PFSK-1 (cell line): ENCODE measurements at regions not wholly inside any gene's neighbourhood (a gene's known extent, or its start where the extent isn't known, plus 50 kb on each side); places are given as distances from the start of the nearest gene placed in this dataset.

Source experiments
- SIN3A ChIP-seq: IDR thresholded peaks from 2 replicates; pipeline ENCODE4 v1.6.1; 2012; ENCODE audit warnings: mild to moderate bottlenecking, low read length, moderate library complexity, borderline replicate concordance; ENCODE audit not compliant: insufficient read depth
- TAF1 ChIP-seq: IDR thresholded peaks from 2 replicates; pipeline ENCODE4 v1.6.1; 2012; ENCODE audit warnings: low read length, control low read depth, borderline replicate concordance; ENCODE audit not compliant: insufficient read depth

DNA sequence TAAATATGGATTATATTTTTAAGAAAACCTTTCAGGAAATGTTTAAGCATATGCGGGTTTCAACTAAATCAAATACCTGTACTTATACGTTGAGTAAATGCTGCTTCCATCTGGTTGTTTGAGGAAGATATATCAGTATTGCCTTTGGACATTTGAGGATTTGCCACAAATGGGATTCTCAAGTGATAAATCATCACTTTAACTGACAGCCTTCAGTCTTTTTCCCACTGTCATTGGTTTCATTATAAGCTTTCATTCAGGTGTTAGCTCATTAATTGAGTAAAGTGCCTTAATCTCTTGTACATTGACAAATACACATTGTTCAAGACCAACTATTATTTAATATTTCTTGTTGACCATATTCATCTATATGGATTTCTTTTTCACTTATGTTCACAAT is 217.2 kb downstream of the EDEM1 start:
- TF ChIP-seq SIN3A (no peak), TAF1 (no peak)
